SIG-M5 treated with dmso at 0.1 percent for 504 hours (cell line): ENCODE measurements at regions not wholly inside any gene's neighbourhood (a gene's known extent, or its start where the extent isn't known, plus 50 kb on each side); places are given as distances from the start of the nearest gene placed in this dataset.
"Not testable (repeated sequence)": the region's sequence is repeated elsewhere in the genome, so short reads cannot be mapped to it uniquely, and the experiment has no call there.

Experiments
- DNase-seq: peaks from one replicate; lab custom pipeline; 2025; ENCODE audit not compliant: unreplicated experiment; lab: John Stamatoyannopoulos, UW

- not testable (repeated sequence) for DNase-seq
Measured at GRCh38 chr2:113386780-113387433, 50.6 kb upstream of the ZNG1B start.

DNA sequence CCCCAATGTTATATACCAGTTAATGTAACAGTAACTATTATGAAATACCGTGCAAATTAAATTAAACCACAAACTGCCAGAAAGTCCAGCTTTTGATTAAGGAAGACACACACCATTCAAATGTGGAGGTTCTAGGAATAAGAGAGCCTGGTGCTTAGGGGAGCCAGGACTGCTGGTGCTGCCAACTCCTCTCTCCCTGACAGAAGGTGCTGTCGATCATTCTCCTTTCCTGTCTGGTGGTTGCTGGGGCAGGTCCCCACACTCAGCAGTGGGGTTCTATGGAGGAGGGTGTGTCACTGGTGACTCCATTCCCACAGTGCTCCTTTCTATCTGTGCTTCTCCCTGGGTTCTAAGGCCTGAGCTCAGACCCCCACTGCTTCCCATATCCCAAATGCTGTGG, 57.9 kb upstream of the ZNG1B start:
- DNase-seq: not testable (repeated sequence)

DNA sequence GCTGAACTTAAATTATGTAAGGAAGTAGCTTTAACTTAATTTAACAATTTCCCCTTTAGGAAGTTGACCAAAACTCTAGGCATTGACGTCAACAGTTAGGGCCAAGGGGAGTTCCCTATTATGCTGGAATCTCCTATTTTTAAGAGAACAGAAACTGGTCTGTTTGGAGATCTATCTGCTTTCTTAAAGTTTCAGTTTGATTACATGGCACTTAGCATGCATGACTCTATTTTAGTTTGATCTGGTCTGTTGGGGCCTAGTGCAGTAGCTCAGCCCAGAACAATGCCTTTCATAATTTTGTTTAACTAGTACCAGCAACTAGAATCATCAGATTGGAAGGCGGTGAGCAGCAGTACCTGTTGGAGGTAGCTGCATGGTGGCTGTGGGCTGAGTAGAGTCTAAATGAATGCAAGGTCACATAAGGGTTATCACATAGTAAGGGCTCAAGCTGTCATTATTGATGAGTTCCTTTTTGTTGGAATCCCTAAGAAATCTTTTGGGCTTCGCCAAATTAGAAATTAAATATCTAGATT, 60.5 kb upstream of the ZNG1B start:
- DNase-seq: no peak

DNA sequence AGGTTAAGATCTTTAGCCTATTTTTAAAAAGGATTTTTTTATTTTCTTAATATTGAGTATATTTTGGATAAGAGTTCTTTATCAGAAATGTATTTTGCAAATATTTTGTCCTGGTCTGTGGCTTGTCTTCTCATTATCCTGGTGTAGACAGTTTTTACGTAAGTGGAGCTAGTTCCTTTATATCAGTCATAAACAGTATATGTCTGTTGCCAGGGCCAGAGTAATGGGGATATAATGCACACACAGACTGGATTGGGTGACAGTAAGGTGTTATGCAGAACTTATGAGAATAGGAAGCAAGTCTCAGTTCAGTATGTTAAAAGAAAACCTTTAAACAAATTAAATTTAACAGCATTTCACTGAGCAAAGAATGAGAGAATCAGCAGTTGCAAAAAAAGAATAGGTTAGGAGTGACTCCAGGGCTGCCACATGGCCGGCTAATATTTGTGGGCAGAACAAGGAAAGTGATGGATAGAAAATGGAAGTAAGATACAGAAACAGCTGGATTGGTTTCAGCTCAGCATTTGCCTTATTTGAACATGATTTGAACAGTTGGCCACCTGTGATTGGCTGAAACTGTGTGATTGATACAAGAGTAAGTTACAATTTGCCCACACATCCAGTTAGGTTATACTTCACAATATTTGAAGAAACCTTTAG, 61.1 kb upstream of the ZNG1B start:
- DNase-seq: no peak

DNA sequence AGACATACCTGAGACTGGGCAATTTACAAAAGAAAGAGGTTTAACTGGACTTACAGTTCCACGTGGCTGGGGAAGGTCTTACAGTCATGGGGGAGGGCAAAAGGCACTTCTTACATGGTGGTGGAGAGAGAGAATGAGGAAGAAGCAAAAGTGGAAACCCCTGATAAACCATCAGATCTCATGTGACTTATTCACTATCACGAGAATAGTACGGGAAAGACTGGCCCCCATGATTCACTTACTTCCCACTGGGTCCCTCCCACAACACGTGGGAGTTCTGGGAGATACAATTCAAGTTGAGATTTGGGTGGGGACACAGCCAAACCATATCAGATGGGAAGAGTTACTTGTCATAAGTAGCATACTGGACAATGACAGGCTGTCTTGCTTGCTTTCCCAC, 62.6 kb upstream of the ZNG1B start:
- not testable (repeated sequence) for DNase-seq

GRCh38 chr2:113372258-113372834, 65.1 kb upstream of the ZNG1B start:
- not testable (repeated sequence) for DNase-seq

- DNase-seq: no peak
Measured at GRCh38 chr2:113370478-113371091, 66.9 kb upstream of the ZNG1B start.

DNA sequence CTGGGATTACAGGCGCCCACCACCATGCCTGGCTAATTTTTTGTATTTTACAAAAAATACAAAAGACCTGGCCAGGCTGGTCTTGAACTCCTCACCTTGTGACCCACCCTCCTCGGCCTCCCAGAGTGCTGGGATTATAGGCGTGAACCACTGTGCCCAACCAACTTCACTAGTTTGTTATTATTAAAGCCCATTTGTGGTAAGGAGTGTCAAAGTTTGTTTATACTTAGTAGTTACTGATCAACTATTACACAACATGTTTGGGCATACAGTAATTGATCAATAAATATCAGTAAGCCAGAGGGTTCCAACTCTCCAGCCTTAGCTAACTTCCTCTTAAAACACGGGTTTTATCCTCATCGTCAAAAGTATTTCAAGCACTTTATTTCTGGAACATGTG, 67.5 kb upstream of the ZNG1B start:
- DNase-seq: no peak

GRCh38 chr2:113368581-113368980, 68.9 kb upstream of the ZNG1B start:
- DNase-seq: not testable (repeated sequence)

DNA sequence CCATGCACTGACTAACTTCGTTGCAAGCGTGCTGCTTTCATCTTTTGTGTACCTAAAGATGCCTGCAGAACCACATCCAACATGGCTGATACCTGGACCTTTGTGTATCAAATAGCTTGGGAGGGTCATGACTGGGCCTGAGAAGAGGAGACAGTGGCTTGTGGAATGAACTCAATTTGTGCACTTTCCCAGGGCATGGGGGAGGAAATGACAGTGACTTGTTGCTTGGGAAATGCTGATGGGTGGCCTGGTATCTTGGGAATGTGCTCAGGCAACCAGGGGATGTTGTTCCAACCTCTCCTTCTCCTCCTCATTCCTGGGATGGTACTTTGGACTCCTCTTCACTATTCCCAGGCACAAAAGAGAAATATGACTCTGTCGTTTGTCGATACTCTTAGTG, 70.7 kb upstream of the ZNG1B start:
- DNase-seq: not testable (repeated sequence)

- peak; percentile 36 for DNase-seq
Measured at GRCh38 chr2:113365791-113366190, 71.7 kb upstream of the ZNG1B start.

- not testable (repeated sequence) for DNase-seq
Measured at GRCh38 chr2:113365290-113365689, 72.2 kb upstream of the ZNG1B start.

DNA sequence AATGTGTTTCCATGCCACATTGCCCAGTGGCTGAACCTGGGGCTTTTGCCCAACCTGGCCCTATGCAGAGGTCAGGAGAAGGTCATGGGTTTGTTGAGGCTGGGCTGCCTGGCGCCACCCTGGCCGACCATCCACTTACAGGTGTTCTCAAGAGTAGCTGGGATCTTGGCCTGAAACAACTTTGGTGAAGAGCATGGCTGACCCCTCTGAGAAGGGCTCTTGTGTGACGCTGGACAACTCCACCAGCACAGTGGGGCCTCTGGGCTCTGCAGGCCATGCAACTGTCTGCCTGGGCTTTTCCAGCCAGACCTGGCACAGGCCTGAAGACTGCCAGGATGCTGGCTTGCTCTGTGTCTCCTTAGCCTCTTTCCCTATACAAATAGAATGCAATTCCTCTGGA, 76.4 kb upstream of the ZNG1B start:
- no peak for DNase-seq

DNA sequence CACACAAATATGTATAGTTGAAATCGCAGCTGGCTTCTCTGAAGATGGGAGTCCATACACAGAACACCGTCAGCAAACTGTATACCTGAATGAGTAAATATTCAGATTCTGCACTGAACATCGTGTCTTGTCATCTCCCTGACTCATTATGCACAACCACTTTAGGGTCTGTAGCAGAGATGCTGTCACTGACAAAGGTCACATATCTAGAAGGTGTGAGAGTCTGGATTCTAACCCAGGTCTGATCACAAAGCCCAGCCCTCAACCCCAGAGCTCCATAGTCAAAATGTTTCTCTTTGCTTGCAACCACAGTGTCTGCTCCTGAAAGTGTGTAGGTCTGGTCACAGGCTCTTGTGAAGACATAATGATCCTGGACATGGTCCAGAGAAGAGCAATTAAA, 78.3 kb upstream of the PAX8 start:
- no peak for DNase-seq

DNA sequence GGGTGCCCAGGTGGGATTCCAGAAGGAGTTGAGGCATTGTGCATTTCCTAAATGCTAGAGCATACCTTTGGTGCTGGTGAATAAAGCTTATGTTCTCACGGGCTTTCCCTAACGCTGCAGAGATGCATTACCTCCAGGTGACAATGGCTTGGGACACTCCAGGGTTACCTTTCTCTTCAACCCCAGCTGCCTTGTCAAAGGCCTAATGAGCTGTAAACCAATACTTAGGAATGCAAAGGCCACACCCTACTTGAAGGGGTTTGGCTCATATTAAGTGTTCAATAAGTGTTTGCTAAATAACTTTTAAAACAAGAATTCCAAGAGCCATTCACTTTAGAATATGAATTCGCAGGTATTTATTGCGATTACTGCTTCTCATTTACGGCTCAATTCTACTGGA, 77.6 kb upstream of the PAX8 start:
- DNase-seq: not testable (repeated sequence)

DNA sequence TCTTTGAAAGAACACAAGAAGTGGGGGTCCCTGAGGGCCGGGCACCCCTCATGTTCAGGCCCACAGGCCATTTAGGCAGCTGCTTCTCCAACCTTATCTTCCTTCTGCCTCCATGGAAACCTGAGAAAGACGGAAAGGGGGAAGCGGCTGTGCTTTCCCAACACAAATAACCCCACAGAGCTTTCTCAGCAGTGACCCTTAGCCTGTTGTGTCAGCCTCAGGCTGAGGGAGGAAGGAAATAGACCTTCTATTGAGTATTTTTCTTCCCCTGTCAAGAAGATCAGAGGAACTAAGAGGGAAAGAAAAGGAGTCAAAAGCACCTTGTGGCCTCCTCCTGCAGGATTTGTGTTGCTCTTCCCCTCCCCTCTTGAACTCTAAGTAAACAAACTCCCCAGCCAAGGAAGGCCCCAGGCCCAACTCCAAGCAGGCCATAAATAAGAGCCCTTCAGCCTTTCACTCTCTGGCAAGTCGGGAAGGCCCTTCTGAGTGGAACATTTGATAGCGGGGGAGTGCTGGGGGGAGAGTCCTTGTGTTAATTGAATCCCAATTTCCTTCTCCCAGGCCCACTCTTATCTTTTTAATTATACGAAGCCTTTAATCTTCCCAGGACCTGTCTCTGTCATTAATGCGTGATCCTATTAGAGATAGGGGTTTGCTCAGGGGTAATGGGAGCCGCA, 76.8 kb upstream of the PAX8 start:
- not testable (repeated sequence) for DNase-seq

DNA sequence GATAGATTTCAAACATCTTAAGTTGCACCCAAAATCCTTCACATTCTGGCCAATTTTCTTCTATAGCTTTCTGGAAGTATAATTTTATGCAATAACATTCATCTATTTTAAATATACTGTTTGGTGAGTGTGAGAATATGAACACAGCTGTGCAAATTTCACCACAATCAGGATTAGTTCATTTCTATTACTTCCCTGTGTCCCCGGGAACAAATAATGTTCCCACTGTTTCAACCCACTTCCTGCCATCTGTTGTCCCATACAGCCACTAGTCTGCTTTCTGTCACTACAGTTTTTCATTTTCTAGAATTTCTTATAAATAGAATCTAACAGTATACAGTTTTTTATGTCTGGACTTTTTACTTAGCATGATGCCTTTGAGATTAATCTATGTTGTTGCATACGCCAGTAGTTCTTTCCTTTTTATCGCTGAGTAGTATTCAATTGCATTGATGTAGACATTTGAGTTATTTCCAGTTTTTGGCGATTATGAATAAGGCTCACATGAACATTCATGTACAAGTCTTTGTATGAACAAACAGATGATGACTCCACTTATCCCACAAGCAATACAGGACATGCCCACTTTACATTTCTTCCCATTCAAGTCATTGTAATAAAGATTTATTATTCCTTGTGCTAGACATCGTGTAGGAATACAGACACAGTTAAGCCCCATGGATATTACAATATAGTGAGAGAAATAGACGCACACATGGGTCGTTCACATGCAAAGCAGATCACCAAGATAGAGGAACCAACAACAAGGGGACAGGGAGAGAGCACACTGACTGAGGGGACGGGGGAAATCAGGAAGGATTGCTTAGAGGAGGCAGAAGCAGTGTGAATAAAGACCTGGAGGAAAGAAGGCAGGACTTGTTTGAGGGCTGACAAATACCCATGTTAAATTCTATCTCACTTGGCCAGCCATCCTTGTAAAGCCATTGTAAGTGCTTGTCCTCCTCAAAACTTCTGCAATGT, 72.9 kb upstream of the PAX8 start:
- DNase-seq: peak; percentile 26

- DNase-seq: not testable (repeated sequence)
Measured at GRCh38 chr2:113343800-113344199, 65.1 kb upstream of the PAX8 start.

DNA sequence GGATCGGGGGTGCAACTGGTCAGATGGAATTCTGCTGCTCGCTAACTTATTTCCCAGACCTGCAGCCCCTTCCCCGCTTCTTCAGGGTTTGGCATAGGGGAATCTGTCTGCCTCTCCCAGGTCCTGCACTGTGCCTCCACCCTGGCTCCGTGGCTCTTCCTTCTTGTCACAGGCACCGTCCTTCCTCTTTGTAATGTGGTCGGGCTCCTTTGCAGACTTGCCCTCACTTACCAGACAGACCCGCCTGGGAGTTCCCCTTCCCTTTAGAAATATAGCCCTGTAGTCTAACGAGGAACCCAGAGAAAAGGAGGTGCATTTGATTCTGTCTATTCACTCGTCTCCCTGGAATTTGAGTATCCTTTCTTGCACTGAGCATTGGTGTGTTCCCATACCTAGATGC, 63.9 kb upstream of the PAX8 start:
- DNase-seq: peak; percentile 81

GRCh38 chr2:113341870-113342253, 63.1 kb upstream of the PAX8 start:
- not testable (repeated sequence) for DNase-seq
